ENCODE measurements at regions not wholly inside any gene's neighbourhood (a gene's known extent, or its start where the extent isn't known, plus 50 kb on each side); places are given as distances from the start of the nearest gene placed in this dataset.
"Not testable (repeated sequence)": the region's sequence is repeated elsewhere in the genome, so short reads cannot be mapped to it uniquely, and the experiment has no call there.

GRCh38 chr1:215418876-215419447, 148.1 kb upstream of the KCTD3 start:
- no peak for DNase-seq
- Mint-ChIP-seq H3K27me3 (no peaks in the 10 kb centered on the region), H3K36me3 (no peaks in the 10 kb centered on the region), H3K9me3 (no peaks in the 10 kb centered on the region), H3K4me3 (no peak overlapping the region), H3K27ac (no peak overlapping the region), H3K4me1 (no peaks in the 10 kb centered on the region)
- CTCF ChIA-PET = no interaction called here

DNA sequence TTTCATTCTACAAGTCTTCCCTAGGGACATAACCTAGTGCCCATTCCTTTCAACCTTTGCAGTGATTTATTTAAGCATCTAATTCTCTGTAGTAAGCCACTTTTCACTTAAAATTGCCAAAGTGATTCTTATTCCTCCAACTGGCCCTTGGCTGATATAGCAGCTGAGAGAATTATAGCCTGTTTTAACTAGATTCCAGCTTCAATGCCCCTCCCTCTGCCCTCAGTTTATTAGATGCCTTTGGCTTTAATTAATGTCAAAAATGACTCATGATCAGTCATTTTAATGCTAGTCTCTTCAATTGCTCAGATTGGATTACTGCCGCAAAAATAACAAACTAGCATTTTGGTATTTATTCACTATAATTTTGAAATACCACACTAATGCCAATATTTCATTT, 145.4 kb upstream of the KCTD3 start:
- Mint-ChIP-seq H3K36me3 (no peaks in the 10 kb centered on the region), H3K4me1 (no peaks in the 10 kb centered on the region), H3K4me3 (no peak overlapping the region), H3K27me3 (no peaks in the 10 kb centered on the region), H3K9me3 (no peaks in the 10 kb centered on the region), H3K27ac (no peak overlapping the region)
- DNase-seq = no peak
- CTCF ChIA-PET = no interaction called here

GRCh38 chr1:215423288-215423687, 143.8 kb upstream of the KCTD3 start:
- Mint-ChIP-seq H3K36me3 (no peaks in the 10 kb centered on the region), H3K4me1 (no peaks in the 10 kb centered on the region), H3K27me3 (no peaks in the 10 kb centered on the region), H3K9me3 (peaks cover 7% of the 10 kb centered on the region), H3K4me3 (no peak overlapping the region), H3K27ac (no peak overlapping the region)
- DNase-seq = no peak
- CTCF ChIA-PET = no interaction called here

DNA sequence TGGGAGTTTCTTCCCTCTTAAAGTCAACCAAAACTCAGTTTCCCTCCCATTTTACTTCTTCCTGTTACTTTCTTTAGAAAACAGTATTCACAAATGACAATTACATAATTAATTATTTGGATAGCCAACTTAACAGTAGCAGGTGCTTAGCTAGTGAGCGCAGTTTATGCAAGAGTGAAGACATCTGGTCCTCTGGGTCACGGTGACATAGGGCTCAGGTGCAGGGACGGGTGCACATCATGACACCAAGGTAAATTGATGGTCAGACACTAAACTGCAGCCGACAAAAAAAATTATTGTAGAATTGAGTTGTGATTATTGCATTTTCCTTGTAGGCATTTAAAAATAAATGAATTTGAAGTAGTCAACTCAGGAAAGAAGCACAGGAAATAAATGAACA, 142.0 kb upstream of the KCTD3 start:
- H3K36me3 Mint-ChIP-seq = no peaks in the 10 kb centered on the region

GRCh38 chr1:215426101-215426500, 141.0 kb upstream of the KCTD3 start:
- CTCF ChIA-PET = no interaction called here
- no peaks in the 10 kb centered on the region for H3K36me3 Mint-ChIP-seq
- no peak overlapping the region for H3K27ac Mint-ChIP-seq
- no peaks in the 10 kb centered on the region for H3K27me3 Mint-ChIP-seq
- DNase-seq = no peak
- peaks cover 9% of the 10 kb centered on the region for H3K9me3 Mint-ChIP-seq
- H3K4me3 Mint-ChIP-seq = no peak overlapping the region
- no peaks in the 10 kb centered on the region for H3K4me1 Mint-ChIP-seq

More for the DNA sequence above, 142.0 kb upstream of the KCTD3 start:
- no peak for DNase-seq
- Mint-ChIP-seq H3K4me1 (no peaks in the 10 kb centered on the region), H3K4me3 (no peak overlapping the region), H3K9me3 (peaks cover 9% of the 10 kb centered on the region), H3K27ac (no peak overlapping the region), H3K27me3 (no peaks in the 10 kb centered on the region)
- CTCF ChIA-PET = no interaction called here

GRCh38 chr1:215432483-215433227, 134.4 kb upstream of the KCTD3 start:
- H3K4me3 Mint-ChIP-seq, H3K9me3 Mint-ChIP-seq, H3K36me3 Mint-ChIP-seq, DNase-seq, H3K27me3 Mint-ChIP-seq, H3K4me1 Mint-ChIP-seq, CTCF ChIA-PET, H3K27ac Mint-ChIP-seq: not testable (repeated sequence)

GRCh38 chr1:215433237-215433636, 133.9 kb upstream of the KCTD3 start:
- no peaks in the 10 kb centered on the region for H3K4me1 Mint-ChIP-seq
- CTCF ChIA-PET = no interaction called here
- no peak for DNase-seq
- no peaks in the 10 kb centered on the region for H3K36me3 Mint-ChIP-seq
- no peaks in the 10 kb centered on the region for H3K27me3 Mint-ChIP-seq
- no peak overlapping the region for H3K27ac Mint-ChIP-seq
- H3K4me3 Mint-ChIP-seq = no peak overlapping the region
- peaks cover 2% of the 10 kb centered on the region for H3K9me3 Mint-ChIP-seq

- Mint-ChIP-seq H3K9me3 (peaks cover 9% of the 10 kb centered on the region), H3K4me1 (no peaks in the 10 kb centered on the region)
- CTCF ChIA-PET = no interaction called here
Measured at GRCh38 chr1:215439549-215439948, 127.6 kb upstream of the KCTD3 start.

DNA sequence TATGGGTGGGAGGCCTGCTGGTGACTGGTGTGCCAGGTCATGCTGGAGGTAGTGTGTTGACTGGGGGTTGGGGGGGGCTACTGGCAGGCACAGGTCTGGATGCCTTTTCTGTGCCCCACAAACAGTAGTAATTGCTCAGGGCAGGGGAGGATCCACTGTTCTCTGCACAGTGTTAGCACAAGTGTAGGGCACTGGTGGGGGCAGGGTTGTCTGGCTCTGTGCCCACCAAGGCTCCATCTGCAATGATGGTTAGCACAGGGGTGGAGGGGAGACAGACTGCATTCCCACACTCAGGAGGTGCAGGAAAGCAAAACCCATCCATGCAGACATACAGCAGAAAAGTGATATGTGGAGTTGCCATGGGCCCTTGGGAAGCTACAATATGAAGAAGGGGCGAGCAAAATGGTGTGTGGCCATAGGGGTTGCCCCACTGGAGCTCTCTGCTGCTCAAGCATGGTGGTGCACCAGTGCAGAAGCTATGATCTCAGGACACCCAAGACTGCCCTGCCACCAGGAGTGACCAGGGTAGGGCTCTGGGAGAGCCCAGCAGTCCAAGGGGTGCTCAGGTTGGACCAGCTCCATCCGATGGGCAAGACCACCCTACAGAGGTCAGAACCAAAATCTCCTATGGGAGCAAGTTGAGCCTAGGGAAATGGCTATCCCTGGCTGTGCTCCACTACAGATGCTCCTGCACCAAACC, 122.2 kb upstream of the KCTD3 start:
- H3K27ac Mint-ChIP-seq = no peak overlapping the region
- no peaks in the 10 kb centered on the region for H3K27me3 Mint-ChIP-seq
- peaks cover 4% of the 10 kb centered on the region for H3K9me3 Mint-ChIP-seq
- no peaks in the 10 kb centered on the region for H3K36me3 Mint-ChIP-seq
- CTCF ChIA-PET = no interaction called here
- DNase-seq = no peak
- H3K4me3 Mint-ChIP-seq = no peak overlapping the region
- no peaks in the 10 kb centered on the region for H3K4me1 Mint-ChIP-seq

More at GRCh38 chr1:215439549-215439948, 127.6 kb upstream of the KCTD3 start:
- Mint-ChIP-seq H3K36me3 (no peaks in the 10 kb centered on the region), H3K27me3 (no peaks in the 10 kb centered on the region), H3K4me3 (no peak overlapping the region), H3K27ac (no peak overlapping the region)
- DNase-seq = no peak

GRCh38 chr1:215448014-215448413, 119.1 kb upstream of the KCTD3 start:
- H3K9me3 Mint-ChIP-seq, H3K27ac Mint-ChIP-seq, CTCF ChIA-PET, H3K36me3 Mint-ChIP-seq, H3K27me3 Mint-ChIP-seq, H3K4me1 Mint-ChIP-seq, H3K4me3 Mint-ChIP-seq, DNase-seq: not testable (repeated sequence)

- H3K4me3 Mint-ChIP-seq, DNase-seq, H3K4me1 Mint-ChIP-seq, H3K27ac Mint-ChIP-seq, H3K9me3 Mint-ChIP-seq, H3K36me3 Mint-ChIP-seq, CTCF ChIA-PET, H3K27me3 Mint-ChIP-seq: not testable (repeated sequence)
Measured at GRCh38 chr1:215449147-215449546, 118.0 kb upstream of the KCTD3 start.

GRCh38 chr1:215453440-215453839, 113.7 kb upstream of the KCTD3 start:
- Mint-ChIP-seq H3K36me3 (no peaks in the 10 kb centered on the region), H3K4me3 (no peak overlapping the region), H3K9me3 (no peaks in the 10 kb centered on the region), H3K4me1 (no peaks in the 10 kb centered on the region), H3K27me3 (no peaks in the 10 kb centered on the region), H3K27ac (no peak overlapping the region)
- DNase-seq = no peak
- CTCF ChIA-PET = interaction anchor here (0.6 kb wide), 1 partner anchor 1529 kb away, joined by 4 read pairs; no protein-coding TSS in a partner anchor

GRCh38 chr1:215457213-215457612, 109.9 kb upstream of the KCTD3 start:
- Mint-ChIP-seq H3K4me1 (no peaks in the 10 kb centered on the region), H3K36me3 (no peaks in the 10 kb centered on the region), H3K27me3 (no peaks in the 10 kb centered on the region), H3K4me3 (no peak overlapping the region), H3K9me3 (no peaks in the 10 kb centered on the region), H3K27ac (no peak overlapping the region)
- no peak for DNase-seq
- CTCF ChIA-PET = no interaction called here

- Mint-ChIP-seq H3K27ac (no peak overlapping the region), H3K4me1 (no peaks in the 10 kb centered on the region), H3K9me3 (no peaks in the 10 kb centered on the region), H3K36me3 (no peaks in the 10 kb centered on the region), H3K4me3 (no peak overlapping the region), H3K27me3 (no peaks in the 10 kb centered on the region)
- DNase-seq = no peak
- CTCF ChIA-PET = no interaction called here
Measured at GRCh38 chr1:215458104-215458503, 109.0 kb upstream of the KCTD3 start.

DNA sequence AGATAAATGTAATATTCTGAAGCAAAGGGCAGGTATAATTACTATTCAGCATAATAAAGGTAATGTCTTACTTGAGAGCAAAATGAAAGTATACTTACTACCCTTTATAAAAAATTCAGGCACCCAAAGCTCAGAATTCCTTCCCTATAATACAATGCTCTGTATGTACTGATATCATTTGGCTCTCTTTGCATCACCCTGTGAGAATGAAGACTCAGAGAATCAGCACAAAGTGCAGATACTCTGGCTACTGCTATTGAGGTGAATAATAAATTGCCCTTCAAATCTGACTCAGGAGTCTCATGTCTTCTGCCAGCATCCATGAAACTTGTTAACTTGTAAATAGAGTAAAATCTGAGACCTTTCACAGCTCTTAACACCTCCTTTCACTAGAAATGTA, 108.5 kb upstream of the KCTD3 start:
- no peaks in the 10 kb centered on the region for H3K36me3 Mint-ChIP-seq
- no peak for DNase-seq
- H3K4me3 Mint-ChIP-seq = no peak overlapping the region
- H3K9me3 Mint-ChIP-seq = no peaks in the 10 kb centered on the region
- no peaks in the 10 kb centered on the region for H3K27me3 Mint-ChIP-seq
- no peak overlapping the region for H3K27ac Mint-ChIP-seq
- no peaks in the 10 kb centered on the region for H3K4me1 Mint-ChIP-seq
- CTCF ChIA-PET = no interaction called here
